ENCODE measurements at regions not wholly inside any gene's neighbourhood (a gene's known extent, or its start where the extent isn't known, plus 50 kb on each side); places are given as distances from the start of the nearest gene placed in this dataset.
"Not testable (repeated sequence)": the region's sequence is repeated elsewhere in the genome, so short reads cannot be mapped to it uniquely, and the experiment has no call there.

- DNase-seq (ENCODE audit: low read depth): no peak
- POLR2A ChIA-PET: no interaction called here
- H3K4me3 ChIP-seq (ENCODE audit: low read depth, low read length): no peak overlapping the region
- no peaks in the 10 kb centered on the region for H3K36me3 ChIP-seq (ENCODE audit: control insufficient read depth, insufficient read depth, low read length)
- CTCF ChIA-PET: no interaction called here
- no peak for TF ChIP-seq CTCF (IDR thresholded peaks at IDR 0.05; ENCODE audit: insufficient read depth, low read depth, low read length)
- no peaks in the 10 kb centered on the region for H3K27me3 ChIP-seq (ENCODE audit: control insufficient read depth, insufficient read depth, low read length)
Observed at GRCh38 chr1:238443687-238444086, 553.0 kb upstream of the ZP4 start.

GRCh38 chr1:238439511-238439910 is 548.8 kb upstream of the ZP4 start:
- H3K4me3 ChIP-seq (ENCODE audit: low read depth, low read length): no peak overlapping the region
- ChIA-PET POLR2A (no interaction called here), CTCF (no interaction called here)
- DNase-seq (ENCODE audit: low read depth): no peak
- H3K27me3 ChIP-seq (ENCODE audit: control insufficient read depth, insufficient read depth, low read length): no peaks in the 10 kb centered on the region
- H3K36me3 ChIP-seq (ENCODE audit: control insufficient read depth, insufficient read depth, low read length): no peaks in the 10 kb centered on the region
- no peak for TF ChIP-seq CTCF (IDR thresholded peaks at IDR 0.05; ENCODE audit: insufficient read depth, low read depth, low read length)

- ChIA-PET CTCF (no interaction called here), POLR2A (no interaction called here)
- no peaks in the 10 kb centered on the region for H3K27me3 ChIP-seq (ENCODE audit: control insufficient read depth, insufficient read depth, low read length)
Observed at GRCh38 chr1:238438311-238439270, 547.9 kb upstream of the ZP4 start.

GRCh38 chr1:238429703-238430102 is 539.0 kb upstream of the ZP4 start:
- POLR2A ChIA-PET; DNase-seq (ENCODE audit: low read depth); H3K27me3 ChIP-seq (ENCODE audit: control insufficient read depth, insufficient read depth, low read length); H3K36me3 ChIP-seq (ENCODE audit: control insufficient read depth, insufficient read depth, low read length); H3K4me3 ChIP-seq (ENCODE audit: low read depth, low read length); CTCF ChIA-PET: not testable (repeated sequence)

More at GRCh38 chr1:238438311-238439270, 547.9 kb upstream of the ZP4 start:
- no peak for DNase-seq (ENCODE audit: low read depth)
- no peak overlapping the region for H3K4me3 ChIP-seq (ENCODE audit: low read depth, low read length)
- H3K36me3 ChIP-seq (ENCODE audit: control insufficient read depth, insufficient read depth, low read length): no peaks in the 10 kb centered on the region
- TF ChIP-seq CTCF (IDR thresholded peaks at IDR 0.05; ENCODE audit: insufficient read depth, low read depth, low read length): no peak

GRCh38 chr1:238419209-238419608 is 528.5 kb upstream of the ZP4 start:
- CTCF ChIA-PET: no interaction called here
- no peak for DNase-seq (ENCODE audit: low read depth)
- Histone ChIP-seq H3K27me3 (ENCODE audit: control insufficient read depth, insufficient read depth, low read length) (no peaks in the 10 kb centered on the region), H3K36me3 (ENCODE audit: control insufficient read depth, insufficient read depth, low read length) (no peaks in the 10 kb centered on the region), H3K4me3 (ENCODE audit: low read depth, low read length) (no peak overlapping the region)
- TF ChIP-seq CTCF (IDR thresholded peaks at IDR 0.05; ENCODE audit: insufficient read depth, low read depth, low read length): no peak
- POLR2A ChIA-PET: no interaction called here

- ChIA-PET CTCF (no interaction called here), POLR2A (no interaction called here)
- Histone ChIP-seq H3K27me3 (ENCODE audit: control insufficient read depth, insufficient read depth, low read length) (no peaks in the 10 kb centered on the region), H3K36me3 (ENCODE audit: control insufficient read depth, insufficient read depth, low read length) (no peaks in the 10 kb centered on the region), H3K4me3 (ENCODE audit: low read depth, low read length) (no peak overlapping the region)
- no peak for TF ChIP-seq CTCF (IDR thresholded peaks at IDR 0.05; ENCODE audit: insufficient read depth, low read depth, low read length)
- DNase-seq (ENCODE audit: low read depth): no peak
Observed at GRCh38 chr1:238409932-238410331, 519.2 kb upstream of the ZP4 start.

Data from BJ (cell line).